Uterus (tissue), 3 donors: ENCODE measurements at regions not wholly inside any gene's neighbourhood (a gene's known extent, or its start where the extent isn't known, plus 50 kb on each side); places are given as distances from the start of the nearest gene placed in this dataset.

ENCODE experiments used
- DNase-seq, 2 donors: peaks; one replicate each; pipeline ENCODE4 v3.0.0-alpha.2; 2019 to 2020
- H3K27ac ChIP-seq, 2 donors: fragments of 200-600 bp; sonication (generic); 1 replicate in 1 of 2; 2 replicates in 1 of 2; pipeline ENCODE4 v1.5.1; 2016 to 2018
- H3K27me3 ChIP-seq, 2 donors: fragments of 200-600 bp; sonication (generic); one replicate each; pipeline ENCODE4 v1.5.1; 2018 to 2019; ENCODE audit warnings: control low read depth in 1 of 2
- H3K36me3 ChIP-seq, 2 donors: fragments of 200-600 bp; sonication (generic); one replicate each; pipeline ENCODE4 v1.5.1; 2019; ENCODE audit warnings: control low read depth in 1 of 2
- H3K4me1 ChIP-seq, 2 donors: fragments of 200-600 bp; sonication (generic); one replicate each; pipeline ENCODE4 v1.5.1; 2018 to 2019; ENCODE audit warnings: control low read depth in 1 of 2
- H3K4me3 ChIP-seq, 2 donors: fragments of 200-600 bp; sonication (generic); 1 replicate in 1 of 2; 2 replicates in 1 of 2; pipeline ENCODE4 v1.5.1; 2018 to 2019; ENCODE audit warnings: mild to moderate bottlenecking in 1 of 2
- H3K9me3 ChIP-seq, 2 donors: fragments of 200-600 bp; sonication (generic); one replicate each; pipeline ENCODE4 v1.5.1; 2019; ENCODE audit warnings: control low read depth in 1 of 2
- POLR2A ChIP-seq, 2 donors: fragments of 450-650 bp; IDR thresholded peaks; one replicate each; pipeline ENCODE4 v1.6.1; 2016; ENCODE audit warnings: antibody characterized with exemption in 2 of 2, mild to moderate bottlenecking in 1 of 2, moderate library complexity in 1 of 2
- intact Hi-C: fragments of 100-400 bp; cut with DNase I; formaldehyde crosslinking; loops from one replicate; pipeline ENCODE4 v1.15.1; 2023; ENCODE audit warnings: low total_unique reads
- TF ChIP-seq, protein P1 (sequence below), 4 experiments: fragments of 200-600 bp in 2 of 4; fragments of 450-650 bp in 2 of 4; sonication (generic) in 2 of 4; IDR thresholded peaks; one replicate each; pipeline ENCODE4 v1.5.1; 2016 to 2019; ENCODE audit warnings: antibody characterized with exemption in 4 of 4, mild to moderate bottlenecking in 2 of 4, moderate library complexity in 1 of 4
- donor health status: DM: yes; HTN: yes; CAD: no.

DNA sequence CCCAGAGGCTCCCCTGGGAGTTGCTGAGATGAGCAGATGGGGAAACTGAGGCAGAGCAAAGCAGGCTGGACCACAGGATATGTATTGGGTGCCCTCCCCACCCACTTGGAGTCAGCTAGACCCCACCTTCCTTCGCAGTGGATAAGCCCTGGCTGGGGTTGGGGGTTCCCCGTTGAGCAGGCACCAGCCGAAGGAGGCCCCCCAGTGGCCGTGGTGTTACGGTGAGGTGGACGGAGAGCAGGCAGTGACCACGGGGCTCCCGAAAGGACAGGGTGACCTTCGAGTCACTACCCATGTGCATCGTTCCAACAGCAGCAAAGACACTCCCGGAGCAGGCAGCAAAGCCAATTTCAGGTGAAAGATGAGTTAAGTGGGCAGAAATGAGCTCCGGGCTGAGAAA lies 62.4 kb upstream of the ADGRE5 start:
- intact Hi-C loops = no loop called here
- Histone ChIP-seq H3K4me1 (no peaks in the 10 kb centered on the region), H3K4me3 (no peak overlapping the region), H3K9me3 (no peaks in the 10 kb centered on the region), H3K27ac (no peak overlapping the region), H3K27me3 (no peaks in the 10 kb centered on the region), H3K36me3 (no peaks in the 10 kb centered on the region)
- TF ChIP-seq, protein P1, sequence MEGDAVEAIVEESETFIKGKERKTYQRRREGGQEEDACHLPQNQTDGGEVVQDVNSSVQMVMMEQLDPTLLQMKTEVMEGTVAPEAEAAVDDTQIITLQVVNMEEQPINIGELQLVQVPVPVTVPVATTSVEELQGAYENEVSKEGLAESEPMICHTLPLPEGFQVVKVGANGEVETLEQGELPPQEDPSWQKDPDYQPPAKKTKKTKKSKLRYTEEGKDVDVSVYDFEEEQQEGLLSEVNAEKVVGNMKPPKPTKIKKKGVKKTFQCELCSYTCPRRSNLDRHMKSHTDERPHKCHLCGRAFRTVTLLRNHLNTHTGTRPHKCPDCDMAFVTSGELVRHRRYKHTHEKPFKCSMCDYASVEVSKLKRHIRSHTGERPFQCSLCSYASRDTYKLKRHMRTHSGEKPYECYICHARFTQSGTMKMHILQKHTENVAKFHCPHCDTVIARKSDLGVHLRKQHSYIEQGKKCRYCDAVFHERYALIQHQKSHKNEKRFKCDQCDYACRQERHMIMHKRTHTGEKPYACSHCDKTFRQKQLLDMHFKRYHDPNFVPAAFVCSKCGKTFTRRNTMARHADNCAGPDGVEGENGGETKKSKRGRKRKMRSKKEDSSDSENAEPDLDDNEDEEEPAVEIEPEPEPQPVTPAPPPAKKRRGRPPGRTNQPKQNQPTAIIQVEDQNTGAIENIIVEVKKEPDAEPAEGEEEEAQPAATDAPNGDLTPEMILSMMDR (IDR thresholded peaks at IDR 0.05) = peak in 1 of 4 experiments; percentile 5
- no peak for TF ChIP-seq POLR2A (IDR thresholded peaks at IDR 0.05)
- DNase-seq = no peak

DNA sequence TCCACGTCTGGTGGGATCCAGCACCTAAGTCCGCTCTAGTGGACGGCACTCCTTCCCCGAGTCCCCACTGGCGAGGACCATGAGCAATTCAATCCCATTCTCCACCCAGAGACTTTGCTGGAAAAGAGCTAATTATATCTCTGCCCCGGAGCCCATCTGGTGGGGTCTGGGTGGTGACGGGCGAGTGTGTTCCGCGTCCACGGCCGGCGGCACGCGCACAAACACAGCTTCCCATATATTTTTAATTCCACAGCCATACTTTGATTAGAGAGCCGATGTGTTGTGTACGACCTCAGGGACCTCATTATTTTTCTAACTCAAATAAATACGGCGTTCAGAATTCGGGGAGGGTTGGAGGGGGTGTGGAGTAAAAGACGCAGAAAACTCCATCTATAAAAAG lies 64.1 kb upstream of the ADGRE5 start:
- no peak for TF ChIP-seq POLR2A (IDR thresholded peaks at IDR 0.05)
- TF ChIP-seq, protein P1 (IDR thresholded peaks at IDR 0.05) = no peak
- H3K4me3 ChIP-seq = no peak overlapping the region
- no peak overlapping the region for H3K27ac ChIP-seq
- DNase-seq = no peak
- H3K27me3 ChIP-seq = no peaks in the 10 kb centered on the region
- no peaks in the 10 kb centered on the region for H3K9me3 ChIP-seq
- intact Hi-C loops = no loop called here
- H3K36me3 ChIP-seq = no peaks in the 10 kb centered on the region
- no peaks in the 10 kb centered on the region for H3K4me1 ChIP-seq

DNA sequence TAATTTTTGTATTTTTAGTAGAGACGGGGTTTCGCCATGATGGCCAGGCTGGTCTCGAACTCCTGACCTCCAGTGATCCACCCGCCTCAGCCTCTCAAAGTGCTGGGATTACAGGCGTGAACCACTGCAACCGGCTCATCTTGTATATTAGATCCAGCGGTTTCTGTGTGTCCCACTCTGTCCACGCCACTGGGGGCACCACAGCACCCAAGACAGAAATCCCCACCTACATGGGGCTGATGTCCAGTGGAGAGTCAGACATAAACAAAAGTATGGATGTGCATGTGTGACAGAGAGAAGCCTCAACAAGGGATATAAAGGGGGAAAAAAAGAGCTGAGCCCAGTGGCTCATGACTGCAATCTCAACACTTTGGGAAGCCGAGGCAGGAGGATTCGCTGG lies 65.8 kb upstream of the ADGRE5 start:
- TF ChIP-seq, protein P1 (IDR thresholded peaks at IDR 0.05) = no peak
- TF ChIP-seq POLR2A (IDR thresholded peaks at IDR 0.05) = no peak
- no peak for DNase-seq
- Histone ChIP-seq H3K27me3 (no peaks in the 10 kb centered on the region), H3K27ac (no peak overlapping the region), H3K36me3 (no peaks in the 10 kb centered on the region), H3K4me3 (no peak overlapping the region), H3K4me1 (no peaks in the 10 kb centered on the region), H3K9me3 (no peaks in the 10 kb centered on the region)
- intact Hi-C loops = no loop called here

DNA sequence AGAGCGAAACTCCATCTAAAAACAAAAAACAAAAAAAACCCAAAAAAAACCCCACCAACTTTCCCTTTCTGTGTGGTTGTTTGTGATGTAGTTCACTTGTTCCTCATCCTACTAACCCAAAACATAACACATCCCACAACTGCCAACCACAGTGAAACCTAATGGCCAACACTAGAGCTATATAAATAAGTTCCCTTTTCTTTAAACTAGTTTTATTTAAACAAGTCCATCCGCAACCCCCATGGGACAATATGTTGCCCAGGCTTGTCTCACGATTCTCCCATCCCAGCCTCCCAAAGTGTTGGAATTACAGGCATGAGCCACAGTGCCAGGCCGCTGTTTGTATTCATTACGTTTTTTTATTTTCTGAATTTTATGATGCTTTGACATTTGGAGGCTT lies 71.2 kb upstream of the ADGRE5 start:
- Histone ChIP-seq H3K4me3 (no peak overlapping the region), H3K36me3 (no peaks in the 10 kb centered on the region), H3K4me1 (no peaks in the 10 kb centered on the region), H3K9me3 (no peaks in the 10 kb centered on the region), H3K27ac (no peak overlapping the region), H3K27me3 (no peaks in the 10 kb centered on the region)
- no peak for DNase-seq
- intact Hi-C loops = no loop called here
- no peak for TF ChIP-seq POLR2A (IDR thresholded peaks at IDR 0.05)
- TF ChIP-seq, protein P1 (IDR thresholded peaks at IDR 0.05) = no peak

DNA sequence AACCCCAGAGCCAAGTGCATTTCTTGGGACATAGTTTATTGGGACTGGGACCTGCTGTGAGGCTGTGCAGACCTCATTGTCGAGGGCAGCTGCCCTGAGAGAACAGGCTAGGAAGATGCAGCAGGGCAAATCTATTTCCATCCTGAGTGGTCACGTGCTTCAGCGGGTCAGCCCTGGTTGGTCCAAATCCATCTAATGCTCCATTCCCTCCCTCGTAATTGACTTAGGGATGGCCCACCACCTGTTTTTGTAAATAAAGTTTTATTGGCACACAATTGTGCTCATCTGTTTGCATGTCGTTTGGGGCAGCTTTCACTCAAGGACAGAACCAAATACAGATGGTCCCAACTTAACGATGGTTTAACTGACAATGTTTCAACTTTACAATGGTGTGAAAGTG lies 75.5 kb upstream of the ADGRE5 start:
- Histone ChIP-seq H3K4me3 (no peak overlapping the region), H3K4me1 (no peaks in the 10 kb centered on the region), H3K27me3 (no peaks in the 10 kb centered on the region), H3K9me3 (no peaks in the 10 kb centered on the region), H3K27ac (no peak overlapping the region), H3K36me3 (no peaks in the 10 kb centered on the region)
- DNase-seq = no peak
- no peak for TF ChIP-seq POLR2A (IDR thresholded peaks at IDR 0.05)
- TF ChIP-seq, protein P1 (IDR thresholded peaks at IDR 0.05) = no peak
- intact Hi-C loops = no loop called here
